Frontal cortex (tissue), 3 donors: ENCODE measurements at regions not wholly inside any gene's neighbourhood (a gene's known extent, or its start where the extent isn't known, plus 50 kb on each side); places are given as distances from the start of the nearest gene placed in this dataset.
A peak's percentile ranks its signal among the peaks of the same experiment; 100 is the strongest.

Experiments
- DNase-seq, 2 donors: peaks; one replicate each; pipeline ENCODE4 v3.0.0; 2012; ENCODE audit warnings: low spot score in 2 of 2
- FAIRE-seq: peaks from 2 replicates; lab custom pipeline; 2012; peaks lifted over from hg19 to GRCh38; lab: Jason Lieb, UNC
- donor health status: control.
- donor health status: control.
- donor health status: control.

GRCh38 chr9:20138116-20138515, 349.3 kb upstream of the SLC24A2 start:
- FAIRE-seq (no peak), DNase-seq (no peak)

DNA sequence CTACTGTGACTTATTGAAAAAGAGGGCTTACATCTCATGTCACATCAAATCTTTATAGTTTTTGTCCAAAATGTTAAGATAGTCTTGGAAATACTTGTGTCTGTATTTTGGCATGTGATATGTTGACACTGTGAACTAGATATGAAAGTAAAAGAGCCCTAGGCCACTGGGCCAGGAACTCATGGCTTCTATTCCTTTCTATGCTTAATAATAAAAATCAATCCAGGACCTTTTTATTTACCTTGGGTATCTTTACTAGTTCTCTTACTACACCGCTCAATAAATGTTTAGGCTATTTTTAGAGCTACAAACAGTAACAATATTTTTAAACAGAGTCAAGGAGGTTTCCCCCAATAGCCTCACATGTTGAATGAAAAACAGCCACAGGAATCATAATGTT, 348.6 kb upstream of the SLC24A2 start:
- no peak for FAIRE-seq
- no peak for DNase-seq

GRCh38 chr9:20135119-20135697, 346.4 kb upstream of the SLC24A2 start:
- peak; percentile 99 for FAIRE-seq
- DNase-seq: no peak

DNA sequence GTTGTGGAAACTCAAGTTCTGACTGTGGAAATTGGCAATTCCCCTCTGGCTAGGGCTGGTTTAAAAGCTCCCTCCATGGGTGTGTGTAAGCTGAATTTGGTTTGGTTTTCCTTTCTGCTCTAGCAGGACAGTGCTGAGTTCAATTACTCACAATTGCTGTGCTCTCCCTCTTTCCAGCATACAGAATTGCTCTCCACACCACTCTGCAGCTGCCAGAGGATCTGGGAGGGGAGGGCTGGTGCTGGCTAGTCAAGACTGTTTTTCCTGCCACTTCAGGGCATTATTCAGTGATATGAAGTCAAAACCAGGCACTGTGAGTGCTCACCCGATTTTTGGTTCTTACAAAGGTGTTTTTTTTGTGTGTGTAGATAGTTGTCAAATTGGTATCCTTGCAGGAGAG, 336.9 kb upstream of the SLC24A2 start:
- no peak for FAIRE-seq
- DNase-seq: no peak

DNA sequence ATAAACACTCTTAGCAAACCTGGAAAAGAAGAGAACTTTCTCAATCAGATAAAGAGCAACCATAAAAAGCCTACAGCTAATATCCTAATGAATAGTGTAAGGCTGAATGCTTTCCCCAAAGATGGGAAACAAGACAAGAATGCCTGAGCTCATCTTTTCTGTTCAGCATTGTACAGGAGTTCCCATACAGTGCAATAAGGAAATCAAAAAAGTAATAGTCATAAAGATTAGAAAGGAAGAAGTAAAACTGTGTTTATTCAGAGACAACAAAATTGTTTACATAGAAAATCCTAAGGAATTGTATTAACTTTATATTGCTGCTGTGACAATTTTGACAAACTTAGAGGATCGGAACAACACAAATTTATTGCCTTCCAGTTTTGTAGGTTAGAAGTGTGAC, 330.7 kb upstream of the SLC24A2 start:
- DNase-seq: no peak
- FAIRE-seq: no peak

GRCh38 chr9:20117986-20118385, 329.1 kb upstream of the SLC24A2 start:
- FAIRE-seq (no peak), DNase-seq (no peak)

- DNase-seq (no peak), FAIRE-seq (no peak)
Observed at GRCh38 chr9:20117482-20117881, 328.6 kb upstream of the SLC24A2 start.

- DNase-seq (no peak), FAIRE-seq (no peak)
Observed at GRCh38 chr9:20114974-20115373, 326.1 kb upstream of the SLC24A2 start.

- FAIRE-seq (no peak), DNase-seq (no peak)
Observed at GRCh38 chr9:20112205-20112783, 323.5 kb upstream of the SLC24A2 start.

DNA sequence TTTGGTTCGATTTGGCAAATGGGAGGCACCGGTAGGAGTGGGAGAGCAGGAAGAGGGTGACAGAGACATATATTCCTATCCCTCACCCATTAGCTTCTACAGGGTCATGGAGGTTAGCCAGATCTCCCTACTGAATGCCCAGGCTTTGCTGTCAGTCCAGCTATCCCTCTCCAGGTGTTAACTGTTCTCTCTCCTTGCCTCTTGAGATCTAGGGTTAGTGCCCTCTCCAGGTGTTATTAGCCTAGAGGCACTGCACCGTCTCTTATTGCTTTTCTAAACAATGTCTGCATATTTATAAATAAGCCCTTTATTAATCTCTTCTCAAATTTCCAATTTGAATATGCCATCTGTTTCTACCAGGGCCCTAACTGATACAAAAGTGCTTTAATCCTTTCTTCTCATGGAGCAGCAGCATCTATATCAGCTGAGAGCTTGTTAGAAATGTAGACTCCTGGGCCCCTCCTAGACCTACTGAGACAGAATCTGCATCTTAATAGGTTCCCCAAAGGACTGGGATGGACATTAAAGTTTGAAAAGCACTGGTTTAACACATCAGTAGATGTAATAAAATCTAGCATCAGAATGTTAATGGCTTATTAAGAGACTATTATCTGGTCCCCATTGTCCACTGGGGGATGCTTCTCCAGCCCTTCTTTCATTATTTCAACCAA, 322.5 kb upstream of the SLC24A2 start:
- DNase-seq: no peak
- FAIRE-seq: no peak

- no peak for FAIRE-seq
- no peak for DNase-seq
Observed at GRCh38 chr9:20095430-20096092, 306.7 kb upstream of the SLC24A2 start.

DNA sequence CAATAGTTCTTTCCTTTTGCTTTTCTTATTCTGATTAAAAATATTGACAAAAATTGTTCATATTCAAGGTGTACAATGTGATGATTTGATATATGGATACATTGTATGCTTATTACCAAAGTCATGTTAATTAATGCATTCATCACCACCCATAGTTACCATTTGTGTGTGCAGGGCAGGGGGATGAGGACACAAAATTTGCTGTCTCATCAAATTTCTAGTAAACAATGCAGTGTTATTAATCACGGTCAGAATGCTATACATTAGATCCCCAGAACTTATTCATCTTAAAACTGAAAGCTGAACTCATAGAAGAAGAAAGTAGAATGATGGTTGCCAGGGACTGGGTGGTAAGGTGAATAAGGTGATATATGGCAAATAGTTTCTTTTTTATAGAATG, 303.7 kb upstream of the SLC24A2 start:
- no peak for FAIRE-seq
- no peak for DNase-seq

- FAIRE-seq (no peak), DNase-seq (no peak)
Observed at GRCh38 chr9:20087481-20087880, 298.6 kb upstream of the SLC24A2 start.

DNA sequence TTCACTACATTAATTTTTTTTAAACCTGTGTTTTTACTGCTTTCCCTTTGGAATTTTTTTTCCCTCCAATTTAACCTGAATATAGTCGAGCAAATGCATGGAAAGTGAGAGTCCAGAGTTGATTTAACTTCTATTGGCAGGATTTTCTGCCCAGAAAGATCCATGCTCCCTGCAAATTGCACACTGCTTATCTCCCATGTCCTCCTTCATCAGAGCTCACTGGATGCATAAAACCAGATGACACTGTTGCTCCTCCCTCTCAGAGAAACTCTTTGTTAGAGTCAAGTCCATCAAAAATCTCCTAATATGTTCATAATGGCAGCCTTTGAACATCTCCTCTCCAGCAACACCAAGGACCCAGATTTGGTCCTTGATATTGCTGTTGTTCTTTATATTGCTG, 297.0 kb upstream of the SLC24A2 start:
- DNase-seq (no peak), FAIRE-seq (no peak)

DNA sequence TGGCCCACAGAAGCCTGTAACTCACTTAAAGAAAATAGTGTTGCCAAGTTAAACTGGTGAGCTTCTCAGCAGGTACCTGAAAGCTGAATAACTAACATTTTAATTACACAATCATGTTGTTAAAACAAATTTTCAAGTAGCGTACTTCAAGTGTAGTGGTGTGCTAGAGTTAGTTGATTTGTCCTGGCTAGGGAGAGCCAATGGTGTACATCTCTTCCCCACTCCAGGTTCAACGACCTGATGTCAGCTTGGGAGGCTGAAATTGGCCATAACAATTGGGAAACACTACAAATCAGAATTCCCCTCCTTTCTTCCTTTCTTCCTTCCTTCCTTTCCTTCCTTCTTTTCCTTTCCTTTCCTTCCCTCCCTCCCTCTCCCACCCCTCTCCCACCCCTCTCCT, 295.3 kb upstream of the SLC24A2 start:
- FAIRE-seq (no peak), DNase-seq (no peak)

DNA sequence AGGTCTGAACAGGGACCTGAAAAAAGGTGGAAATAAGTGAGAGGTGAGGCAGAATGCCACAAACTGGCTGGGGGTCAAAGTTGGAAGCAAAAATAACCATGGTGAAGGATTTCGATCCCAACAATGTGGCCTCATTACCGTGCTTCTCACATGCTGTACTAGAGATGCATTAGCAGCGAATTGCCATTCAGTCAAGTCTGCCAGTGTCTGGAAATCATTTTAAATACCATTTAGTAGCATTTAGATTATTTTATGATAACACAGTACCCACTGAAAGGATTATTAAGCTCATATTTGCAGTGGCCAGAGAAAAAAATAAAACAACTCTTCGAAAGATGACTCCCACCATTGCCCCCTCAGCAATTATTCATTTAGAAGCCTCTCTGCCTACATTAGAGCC, 294.6 kb upstream of the SLC24A2 start:
- DNase-seq (no peak), FAIRE-seq (no peak)

DNA sequence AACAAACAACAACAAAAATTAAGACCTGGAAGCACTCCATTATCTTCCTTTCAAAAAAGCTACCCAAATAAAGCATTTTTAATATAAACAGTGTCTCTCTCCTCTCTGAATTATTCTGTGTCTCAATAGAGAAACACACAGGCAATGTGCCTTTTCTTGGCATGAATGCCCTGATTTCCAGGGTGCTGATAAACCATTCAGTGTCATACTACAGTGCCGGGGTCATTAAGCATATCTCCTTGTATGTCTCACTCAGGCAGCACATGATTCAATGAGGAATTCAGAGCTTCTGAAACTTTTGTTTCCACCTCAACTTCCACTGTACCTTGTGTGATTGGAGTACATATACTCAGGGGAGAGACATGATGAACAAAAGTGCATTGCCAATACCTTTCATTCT, 294.0 kb upstream of the SLC24A2 start:
- no peak for FAIRE-seq

DNA sequence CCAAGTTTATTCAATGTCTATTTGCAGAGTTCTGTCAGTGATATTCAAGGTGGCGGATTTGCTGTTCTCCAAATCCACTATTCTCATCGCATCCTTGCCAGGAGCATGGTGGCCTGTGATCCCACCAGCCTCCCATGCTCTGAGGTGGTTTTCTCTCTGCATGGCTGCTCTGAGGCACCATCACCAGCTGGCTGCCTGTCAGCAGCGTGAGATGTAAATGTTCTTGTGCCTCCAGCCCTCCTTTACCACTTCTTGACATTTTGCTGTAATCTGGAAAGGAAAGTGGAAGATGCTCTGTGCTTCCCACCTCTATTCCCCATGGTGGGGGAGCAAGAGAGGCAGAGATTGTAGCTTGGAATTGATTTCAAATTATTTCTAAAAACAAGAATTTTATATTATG, 293.6 kb upstream of the SLC24A2 start:
- DNase-seq (no peak), FAIRE-seq (no peak)

More for the DNA sequence above, 294.0 kb upstream of the SLC24A2 start:
- DNase-seq: no peak

- no peak for DNase-seq
- FAIRE-seq: no peak
Observed at GRCh38 chr9:20078246-20078645, 289.4 kb upstream of the SLC24A2 start.

DNA sequence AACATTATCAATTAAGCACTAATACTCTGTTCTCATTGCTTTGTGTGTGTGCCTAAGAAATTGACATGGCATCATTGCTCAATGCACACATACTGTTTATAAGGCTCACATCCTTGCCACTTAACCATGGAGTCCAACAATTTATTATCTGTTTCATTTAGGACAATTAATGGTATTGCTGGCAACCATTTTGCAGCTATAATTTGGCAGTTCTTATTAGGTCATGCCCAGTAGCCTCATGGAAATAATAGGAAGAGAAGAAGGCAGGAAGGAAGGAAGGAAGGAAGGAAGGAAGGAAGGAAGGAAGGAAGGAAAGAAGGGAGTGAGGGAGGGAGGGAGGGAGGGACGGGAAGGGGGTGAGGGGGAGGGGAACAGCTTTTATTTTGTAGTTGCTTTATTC, 285.5 kb upstream of the SLC24A2 start:
- DNase-seq (no peak), FAIRE-seq (no peak)

DNA sequence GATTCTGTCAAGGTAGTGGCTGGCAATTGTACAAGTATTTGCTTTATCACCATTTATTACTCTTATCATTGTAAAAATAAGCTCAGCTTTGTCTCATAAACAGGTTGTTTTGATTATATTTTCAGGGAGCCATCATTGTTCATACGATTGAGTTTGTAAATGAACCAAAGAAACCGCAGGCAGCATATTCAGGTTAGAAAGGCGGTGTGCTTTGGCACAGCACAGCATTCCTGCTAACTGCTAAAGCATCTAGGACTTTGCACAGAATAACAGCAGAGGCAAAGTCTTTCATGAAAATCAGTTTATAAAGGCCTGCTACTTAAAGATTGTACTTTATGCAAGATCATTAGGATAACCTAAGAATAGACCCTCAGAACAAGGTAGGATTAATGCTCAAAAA, 281.5 kb upstream of the SLC24A2 start:
- FAIRE-seq: no peak
- DNase-seq: no peak
